NCI-H510A (cell line): ENCODE measurements at regions not wholly inside any gene's neighbourhood (a gene's known extent, or its start where the extent isn't known, plus 50 kb on each side); places are given as distances from the start of the nearest gene placed in this dataset.

ENCODE experiments used
- DNase-seq: peaks from one replicate; lab custom pipeline; 2025; lab: John Stamatoyannopoulos, UW

DNA sequence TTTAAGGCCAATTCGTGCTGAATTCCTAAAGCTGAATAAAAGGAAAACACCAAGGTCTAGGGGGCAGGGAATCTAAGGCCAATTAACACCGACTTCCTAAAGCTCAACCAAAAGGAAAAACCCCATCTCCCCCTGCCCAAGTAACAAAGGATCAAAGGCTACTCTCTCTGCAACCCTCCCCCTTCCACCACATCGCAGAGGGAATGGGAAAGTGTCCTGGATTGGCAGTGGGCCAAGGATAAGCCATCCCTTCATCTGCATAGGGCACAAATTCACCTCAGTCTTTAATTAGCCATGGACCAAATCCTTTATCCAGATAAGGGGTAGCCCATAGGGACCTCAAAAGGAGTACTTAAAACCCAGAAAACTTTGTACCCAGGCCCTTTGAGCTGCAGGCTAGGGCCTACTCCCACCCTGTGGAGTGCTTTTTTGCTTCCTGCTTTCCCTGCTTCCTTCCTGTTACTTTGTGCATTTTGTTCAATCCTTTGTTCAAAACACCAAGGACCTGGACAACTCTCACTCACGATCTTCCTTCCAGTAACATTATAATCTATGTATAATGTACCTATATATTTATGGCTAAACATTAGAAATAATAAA is 2119.8 kb upstream of the CELF4 start:
- DNase-seq, result no peak

- no peak for DNase-seq
Measured at GRCh38 chr18:39681061-39681460, 2115.5 kb upstream of the CELF4 start.

DNA sequence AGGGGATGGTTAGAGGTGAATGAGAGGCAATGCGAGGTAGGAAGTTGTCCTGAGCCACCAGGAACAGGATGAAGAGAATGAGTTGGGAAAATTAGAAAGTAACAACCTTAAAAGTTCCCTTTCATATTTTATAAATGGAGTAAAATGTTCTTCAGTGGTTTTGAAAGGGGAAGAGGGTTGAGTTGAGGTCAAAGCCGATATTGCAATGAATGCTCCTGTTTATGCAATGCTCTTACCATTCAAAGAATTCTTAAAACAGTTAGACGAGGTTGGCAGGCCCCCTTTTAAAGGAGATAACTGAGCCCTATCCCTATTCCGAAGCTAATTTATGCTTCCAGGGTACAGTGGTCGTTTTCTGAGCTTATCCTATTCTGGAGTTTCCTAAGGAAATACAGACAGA is 2110.3 kb upstream of the CELF4 start:
- no peak for DNase-seq

DNA sequence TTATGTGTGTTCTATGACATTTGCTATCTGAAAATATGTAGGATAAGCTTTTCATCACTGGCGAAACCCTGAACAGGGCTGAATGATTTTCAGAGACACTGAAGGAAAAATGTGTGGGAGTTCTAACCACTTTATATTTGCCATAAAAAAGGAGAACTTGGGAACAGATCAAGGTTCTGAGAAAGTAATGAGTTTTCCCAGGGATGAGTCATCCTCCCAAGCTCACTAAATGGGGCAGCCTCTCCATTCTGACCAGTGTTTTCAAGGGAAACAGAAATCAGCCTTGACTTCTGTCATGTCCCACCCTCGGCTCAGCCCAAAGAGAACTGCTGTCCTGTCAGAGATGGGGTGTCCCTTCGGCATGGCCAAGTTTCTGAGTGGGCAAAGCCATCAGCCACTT is 2109.8 kb upstream of the CELF4 start:
- no peak for DNase-seq

GRCh38 chr18:39672171-39672570 is 2106.6 kb upstream of the CELF4 start:
- no peak for DNase-seq

DNA sequence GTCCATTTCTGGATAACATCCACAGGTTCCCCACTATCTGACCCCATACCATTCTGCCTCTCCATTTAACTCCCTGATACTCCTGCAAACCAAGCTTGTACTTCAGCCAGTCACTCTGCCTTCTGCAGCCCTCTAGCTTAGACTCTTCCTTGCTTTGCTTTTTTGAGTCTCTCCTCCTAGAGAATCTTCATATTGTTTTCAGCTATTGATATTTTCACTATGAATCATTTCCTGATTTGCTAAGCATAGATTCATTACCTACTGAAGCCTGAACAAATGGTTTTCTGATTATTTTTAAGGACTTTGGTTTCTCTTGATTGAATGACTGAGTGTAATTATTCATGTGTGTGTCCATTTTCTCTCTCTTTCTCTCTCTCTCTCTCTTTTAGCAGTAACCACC is 2102.3 kb upstream of the CELF4 start:
- no peak for DNase-seq

GRCh38 chr18:39666541-39666940 is 2100.9 kb upstream of the CELF4 start:
- DNase-seq, result no peak

DNA sequence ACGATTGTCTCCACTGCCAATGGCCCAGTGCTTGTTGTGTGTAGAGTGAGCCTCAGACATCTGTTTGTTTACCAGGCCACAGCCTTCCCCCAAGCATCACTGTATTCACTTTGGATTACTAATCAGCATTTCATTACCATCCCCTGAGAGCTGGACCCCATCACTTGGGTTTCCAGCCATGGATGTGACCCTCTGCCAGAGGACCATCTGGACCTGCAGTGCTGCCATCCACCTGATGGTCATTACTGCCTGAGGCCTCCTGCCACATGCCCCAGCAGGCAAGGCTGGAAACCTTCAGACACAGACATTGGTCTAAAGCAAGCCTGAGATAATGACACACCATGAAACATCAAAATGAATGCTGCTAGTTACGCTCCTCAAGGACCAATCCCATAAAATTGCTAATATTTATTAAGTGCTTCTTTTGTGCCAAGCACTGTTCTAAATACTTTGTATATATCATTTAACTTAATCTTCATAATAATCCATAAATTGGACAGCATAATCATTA is 2096.3 kb upstream of the CELF4 start:
- DNase-seq, result no peak

DNA sequence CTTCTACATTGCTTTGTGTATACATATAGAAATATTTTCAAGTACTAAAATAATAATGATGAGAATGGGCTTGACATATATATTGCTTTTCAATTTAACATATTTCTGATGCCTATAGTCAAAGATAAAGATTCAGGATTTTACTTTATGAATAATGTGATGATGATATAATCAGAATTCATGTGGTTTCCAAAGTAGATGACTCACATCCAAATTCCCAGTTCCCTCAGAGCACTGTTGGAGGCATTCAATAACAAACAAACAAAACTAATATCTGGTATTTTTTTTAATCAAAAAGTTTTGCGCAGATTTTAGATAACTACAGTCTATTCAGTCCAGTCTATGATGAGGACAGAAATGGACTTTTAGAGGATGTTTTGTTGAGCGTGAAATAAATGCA is 2094.5 kb upstream of the CELF4 start:
- DNase-seq, result no peak

- DNase-seq, result no peak
Measured at GRCh38 chr18:39655341-39655740, 2089.7 kb upstream of the CELF4 start.

GRCh38 chr18:39653221-39653620 is 2087.6 kb upstream of the CELF4 start:
- DNase-seq, result no peak

- DNase-seq, result no peak
Measured at GRCh38 chr18:39648616-39649015, 2083.0 kb upstream of the CELF4 start.

- DNase-seq, result peak; percentile 30
Measured at GRCh38 chr18:39647627-39648534, 2082.3 kb upstream of the CELF4 start.

GRCh38 chr18:39638224-39638623 is 2072.6 kb upstream of the CELF4 start:
- no peak for DNase-seq

DNA sequence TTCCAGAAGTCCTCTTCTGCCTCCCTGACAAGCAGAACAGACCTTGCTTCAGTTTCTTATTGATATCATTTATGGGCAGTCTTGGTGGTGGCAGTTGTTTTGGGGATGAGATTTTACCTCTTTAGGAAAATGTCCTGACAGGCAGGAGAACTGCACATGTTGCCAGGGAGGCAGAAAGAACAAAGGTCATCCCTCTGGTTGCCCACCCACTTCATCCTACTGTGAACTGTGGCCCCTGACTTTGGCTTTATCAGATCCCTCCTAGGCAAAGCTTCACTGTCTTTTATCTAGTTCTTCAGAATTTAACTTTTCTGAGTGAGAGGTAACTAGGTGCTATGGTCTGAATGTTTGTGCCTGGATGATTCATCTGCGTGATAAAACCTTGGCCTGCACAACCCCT is 2071.3 kb upstream of the CELF4 start:
- DNase-seq, result no peak

DNA sequence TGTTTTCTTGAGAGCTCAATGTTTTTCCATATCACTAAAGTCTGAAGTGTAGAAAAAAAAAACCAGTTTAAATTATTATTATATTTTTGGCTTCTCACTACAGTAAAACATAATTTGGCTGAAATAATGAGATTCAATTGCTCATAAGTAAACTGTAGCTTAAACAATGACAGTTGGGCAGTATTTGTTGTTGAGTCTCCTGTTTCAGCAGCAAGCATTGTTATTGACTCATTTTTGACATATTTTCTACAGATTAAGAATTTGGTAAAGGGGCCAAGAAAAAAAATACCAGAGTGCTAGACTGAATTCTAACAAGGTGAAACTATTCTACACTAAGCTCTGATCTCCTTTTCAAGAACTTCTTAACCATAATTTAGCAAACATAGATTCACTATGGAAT is 2070.4 kb upstream of the CELF4 start:
- no peak for DNase-seq

DNA sequence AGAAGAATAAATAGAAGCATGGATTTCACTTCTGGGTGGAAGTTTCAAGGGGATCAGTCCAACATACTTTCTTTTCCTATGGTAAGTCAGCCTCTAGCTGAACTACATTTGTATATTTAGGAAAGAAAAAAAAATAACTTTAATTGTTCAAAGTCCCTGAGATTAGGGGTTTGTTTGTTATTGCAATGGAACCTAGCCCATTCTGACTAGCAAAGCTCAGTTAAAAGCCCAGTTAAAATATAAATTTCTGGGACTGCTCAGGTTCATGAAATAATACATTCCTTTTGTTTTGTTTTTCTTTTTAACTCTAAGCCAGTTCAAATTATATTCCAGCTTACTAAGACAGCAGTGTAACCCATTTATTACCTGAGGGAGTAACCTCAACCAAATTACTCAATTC is 2069.6 kb upstream of the CELF4 start:
- no peak for DNase-seq

DNA sequence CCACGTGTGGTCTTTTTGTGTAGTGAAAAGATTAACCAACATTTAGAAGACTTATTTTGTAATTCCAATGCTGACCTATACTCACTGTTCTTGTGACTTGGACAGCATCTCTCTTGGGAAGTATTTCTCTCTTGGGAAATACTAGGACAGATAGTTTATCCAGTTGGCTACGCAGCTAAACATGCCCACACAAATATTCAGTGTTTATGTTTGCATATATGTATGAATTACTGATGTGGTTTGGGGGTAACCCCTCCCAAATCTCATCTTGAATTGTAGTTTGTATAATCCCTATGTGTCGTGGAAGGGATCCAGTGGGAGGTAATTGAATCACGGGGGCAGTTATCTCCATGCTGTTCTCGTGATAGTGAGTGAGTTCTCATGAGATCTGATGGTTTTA is 2062.3 kb upstream of the CELF4 start:
- DNase-seq, result no peak

- DNase-seq, result no peak
Measured at GRCh38 chr18:39624961-39625360, 2059.4 kb upstream of the CELF4 start.

DNA sequence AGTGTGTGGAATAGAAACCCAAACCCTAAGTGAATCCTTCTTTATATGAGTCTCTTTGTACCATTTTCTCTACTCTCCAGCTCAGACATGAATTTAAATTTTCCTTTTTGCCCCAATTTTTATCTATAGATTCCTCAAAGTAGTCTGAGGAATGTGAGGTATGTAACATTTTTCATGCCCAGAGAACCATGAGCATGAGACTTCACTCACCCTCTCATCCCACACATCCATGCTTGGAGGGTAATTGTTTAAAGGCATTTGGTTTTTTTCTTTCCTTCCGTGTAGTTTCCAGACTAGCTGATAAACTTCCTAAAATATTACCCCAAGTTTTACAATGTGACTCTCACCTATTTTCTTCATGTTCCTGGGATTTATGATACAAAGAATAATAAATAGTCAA is 2056.8 kb upstream of the CELF4 start:
- DNase-seq, result no peak

GRCh38 chr18:39620551-39621168 is 2055.1 kb upstream of the CELF4 start:
- no peak for DNase-seq

DNA sequence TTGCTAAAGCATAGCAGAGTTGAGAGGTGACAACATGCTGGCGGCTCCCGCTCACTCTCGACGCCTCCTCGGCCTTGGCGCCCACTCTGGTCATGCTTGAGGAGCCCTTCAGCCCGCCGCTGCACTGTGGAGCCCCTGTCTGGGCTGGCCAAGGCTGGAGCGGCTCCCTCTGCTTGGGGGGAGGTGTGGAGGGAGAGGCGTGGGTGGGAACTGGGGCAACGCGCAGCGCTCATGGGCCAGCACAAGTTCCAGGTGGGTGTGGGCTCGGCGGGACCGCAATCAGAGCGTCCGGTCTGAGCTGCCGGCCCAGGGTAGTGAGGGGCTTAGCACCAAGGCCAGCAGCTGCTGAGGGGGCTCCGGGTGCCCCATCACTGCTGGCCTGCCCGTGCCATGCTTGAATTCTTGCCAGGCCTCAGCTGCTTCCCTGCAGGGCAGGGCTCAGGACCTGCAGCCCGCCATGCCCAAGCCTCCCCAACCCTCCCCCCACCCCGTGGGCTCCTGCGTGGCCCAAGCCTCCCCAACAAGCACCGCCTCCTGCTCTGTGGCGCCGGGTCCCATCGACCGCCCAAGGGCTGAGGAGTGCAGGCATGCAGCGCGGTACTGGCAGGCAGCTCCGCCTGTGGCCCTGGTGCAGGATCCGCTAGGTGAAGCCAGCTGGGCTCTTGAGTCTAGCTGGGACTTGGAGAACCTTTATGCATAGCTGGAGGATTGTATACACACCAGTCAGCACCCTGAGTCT is 2052.8 kb upstream of the CELF4 start:
- DNase-seq, result no peak
